ENCODE measurements at regions not wholly inside any gene's neighbourhood (a gene's known extent, or its start where the extent isn't known, plus 50 kb on each side); places are given as distances from the start of the nearest gene placed in this dataset.

DNA sequence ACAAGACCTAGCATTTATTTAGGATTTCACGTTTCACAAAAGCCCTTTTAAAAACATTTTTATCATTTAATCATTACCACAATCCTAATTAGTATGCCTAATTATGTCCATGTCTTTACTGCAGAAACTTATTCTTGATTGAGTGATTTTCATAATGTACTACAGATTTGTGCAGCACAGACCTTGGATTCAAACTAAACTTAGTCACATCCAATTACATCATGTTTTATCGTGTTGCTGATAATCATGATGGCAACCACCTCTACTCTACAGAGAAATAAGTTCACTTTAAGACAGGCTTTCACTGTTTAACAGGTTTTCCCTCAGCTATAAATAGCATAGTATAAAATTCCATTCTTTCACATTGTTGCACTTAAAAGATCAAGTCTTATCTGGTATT, 240.9 kb upstream of the RFC3 start:
- in situ Hi-C loops (cut with MboI; ENCODE audit: low pct_unique_long_range_greater_than_20kb, low sequenced_read_pairs, unreplicated experiment): no loop called here
- TF ChIP-seq, protein P1, sequence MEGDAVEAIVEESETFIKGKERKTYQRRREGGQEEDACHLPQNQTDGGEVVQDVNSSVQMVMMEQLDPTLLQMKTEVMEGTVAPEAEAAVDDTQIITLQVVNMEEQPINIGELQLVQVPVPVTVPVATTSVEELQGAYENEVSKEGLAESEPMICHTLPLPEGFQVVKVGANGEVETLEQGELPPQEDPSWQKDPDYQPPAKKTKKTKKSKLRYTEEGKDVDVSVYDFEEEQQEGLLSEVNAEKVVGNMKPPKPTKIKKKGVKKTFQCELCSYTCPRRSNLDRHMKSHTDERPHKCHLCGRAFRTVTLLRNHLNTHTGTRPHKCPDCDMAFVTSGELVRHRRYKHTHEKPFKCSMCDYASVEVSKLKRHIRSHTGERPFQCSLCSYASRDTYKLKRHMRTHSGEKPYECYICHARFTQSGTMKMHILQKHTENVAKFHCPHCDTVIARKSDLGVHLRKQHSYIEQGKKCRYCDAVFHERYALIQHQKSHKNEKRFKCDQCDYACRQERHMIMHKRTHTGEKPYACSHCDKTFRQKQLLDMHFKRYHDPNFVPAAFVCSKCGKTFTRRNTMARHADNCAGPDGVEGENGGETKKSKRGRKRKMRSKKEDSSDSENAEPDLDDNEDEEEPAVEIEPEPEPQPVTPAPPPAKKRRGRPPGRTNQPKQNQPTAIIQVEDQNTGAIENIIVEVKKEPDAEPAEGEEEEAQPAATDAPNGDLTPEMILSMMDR (IDR thresholded peaks at IDR 0.05; ENCODE audit: extremely low read depth, insufficient read depth, missing control alignments): no peak
- no peak for DNase-seq (ENCODE audit: low spot score)

DNA sequence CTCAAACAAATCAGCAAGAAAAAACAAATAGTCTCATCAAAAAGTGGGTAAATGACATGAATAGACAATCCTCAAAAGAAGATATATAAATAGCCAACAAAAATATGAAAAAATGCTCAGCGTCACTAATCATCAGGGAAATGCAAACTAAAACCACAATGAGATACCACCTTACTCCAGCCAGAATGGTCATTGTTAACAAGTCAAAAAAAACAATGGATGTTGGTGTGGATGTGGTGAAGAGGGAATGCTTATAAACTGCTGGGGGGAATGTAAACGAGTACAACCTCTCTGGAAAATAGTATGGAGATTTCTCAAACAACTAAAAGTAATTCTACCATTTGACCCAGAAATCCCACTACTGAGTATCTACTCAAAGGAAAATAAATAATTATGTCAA, 239.2 kb upstream of the RFC3 start:
- in situ Hi-C loops (cut with MboI; ENCODE audit: low pct_unique_long_range_greater_than_20kb, low sequenced_read_pairs, unreplicated experiment): no loop called here
- TF ChIP-seq, protein P1 (IDR thresholded peaks at IDR 0.05; ENCODE audit: extremely low read depth, insufficient read depth, missing control alignments): no peak
- no peak for DNase-seq (ENCODE audit: low spot score)

DNA sequence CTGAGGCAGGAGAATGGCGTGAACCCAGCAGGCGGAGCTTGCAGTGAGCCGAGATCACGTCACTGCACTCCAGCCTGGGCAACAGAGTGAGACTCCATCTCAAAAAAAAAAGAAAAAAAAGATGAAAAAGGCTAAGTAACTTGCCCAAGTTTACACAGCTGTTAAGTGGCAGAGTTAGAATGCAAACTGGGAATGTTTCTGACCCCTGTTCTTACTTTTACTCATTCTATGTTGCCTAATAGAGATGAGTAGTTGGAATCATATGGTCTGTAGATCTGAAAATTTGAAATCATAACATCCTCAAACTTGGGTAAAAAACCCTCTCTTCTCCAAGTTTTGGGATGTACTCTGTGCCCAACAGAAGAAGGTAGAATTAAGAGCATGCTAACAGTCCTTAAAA, 235.8 kb upstream of the RFC3 start:
- DNase-seq (ENCODE audit: low spot score): no peak
- TF ChIP-seq, protein P1 (IDR thresholded peaks at IDR 0.05; ENCODE audit: extremely low read depth, insufficient read depth, missing control alignments): no peak
- in situ Hi-C loops (cut with MboI; ENCODE audit: low pct_unique_long_range_greater_than_20kb, low sequenced_read_pairs, unreplicated experiment): no loop called here

DNA sequence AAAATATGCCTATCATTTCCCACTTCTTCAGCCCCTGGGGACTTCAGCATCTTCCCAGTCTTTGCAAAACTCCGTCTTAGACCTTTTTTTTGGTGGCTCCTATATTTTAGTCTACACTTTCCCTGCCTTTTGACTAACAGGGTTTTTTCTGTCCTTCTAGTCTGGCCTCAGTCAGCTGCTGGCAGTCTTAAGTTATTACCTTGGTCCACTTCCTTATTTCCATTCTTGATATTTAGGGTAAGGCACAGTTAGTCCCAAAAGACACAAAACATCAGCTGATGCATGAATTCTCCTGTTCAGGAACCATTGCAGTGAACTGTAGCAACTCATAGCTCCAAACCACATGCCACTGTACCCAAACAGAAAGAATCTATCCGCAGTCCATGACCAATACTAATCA, 234.6 kb upstream of the RFC3 start:
- TF ChIP-seq, protein P1 (IDR thresholded peaks at IDR 0.05; ENCODE audit: extremely low read depth, insufficient read depth, missing control alignments): no peak
- DNase-seq (ENCODE audit: low spot score): no peak
- in situ Hi-C loops (cut with MboI; ENCODE audit: low pct_unique_long_range_greater_than_20kb, low sequenced_read_pairs, unreplicated experiment): no loop called here

DNA sequence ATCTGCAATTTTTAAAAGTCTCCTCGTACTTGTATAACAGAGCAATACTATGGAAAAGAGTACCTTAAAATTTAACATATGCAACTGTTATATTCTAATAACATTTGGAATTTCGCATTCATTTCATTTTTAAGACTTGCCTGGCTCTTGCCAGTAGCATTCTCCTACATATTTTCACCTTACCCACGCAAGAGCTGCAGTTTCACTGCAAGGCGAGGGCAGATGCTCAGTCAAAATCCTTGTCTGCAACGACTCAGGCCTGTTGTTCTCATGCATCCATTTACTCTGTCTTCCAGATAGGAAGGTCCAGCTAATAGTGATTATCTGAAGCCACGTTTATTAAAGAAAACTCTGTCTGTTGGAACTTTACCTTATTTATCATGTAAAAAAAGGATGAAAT, 227.0 kb upstream of the RFC3 start:
- DNase-seq (ENCODE audit: low spot score): no peak
- TF ChIP-seq, protein P1 (IDR thresholded peaks at IDR 0.05; ENCODE audit: extremely low read depth, insufficient read depth, missing control alignments): no peak
- in situ Hi-C loops (cut with MboI; ENCODE audit: low pct_unique_long_range_greater_than_20kb, low sequenced_read_pairs, unreplicated experiment): no loop called here

DNA sequence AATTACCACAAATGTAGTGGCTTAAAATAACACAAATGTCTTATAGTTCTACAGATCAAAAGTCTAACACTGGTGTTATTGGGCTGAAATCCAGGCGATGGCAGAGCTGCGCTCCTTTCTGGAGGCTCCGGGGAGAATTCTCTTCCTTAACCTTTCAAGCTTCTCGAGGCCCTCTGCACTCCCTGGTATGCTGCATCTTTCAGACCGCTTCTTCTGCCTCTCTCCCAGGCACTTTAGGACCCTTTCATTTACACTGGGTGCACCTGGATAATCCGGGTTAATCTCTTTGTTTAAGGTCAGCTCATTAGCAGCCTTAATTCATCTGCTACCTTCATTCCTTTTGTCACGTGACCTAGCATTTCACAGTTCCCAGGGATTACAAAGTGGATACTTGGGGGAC, 211.3 kb upstream of the RFC3 start:
- TF ChIP-seq, protein P1 (IDR thresholded peaks at IDR 0.05; ENCODE audit: extremely low read depth, insufficient read depth, missing control alignments): no peak
- DNase-seq (ENCODE audit: low spot score): no peak
- in situ Hi-C loops (cut with MboI; ENCODE audit: low pct_unique_long_range_greater_than_20kb, low sequenced_read_pairs, unreplicated experiment): no loop called here
